HEK293T (cell line): ENCODE measurements at regions not wholly inside any gene's neighbourhood (a gene's known extent, or its start where the extent isn't known, plus 50 kb on each side); places are given as distances from the start of the nearest gene placed in this dataset.

Source experiments
- CTCF ChIA-PET: fragments of 350-600 bp; formaldehyde crosslinking; extraction: SDS; loops from one replicate; lab custom pipeline; 2021; ENCODE audit warnings: antibody characterized with exemption, inconsistent platforms; lab: Yijun Ruan, JAX
- POLR2A ChIA-PET: fragments of 350-600 bp; formaldehyde crosslinking; extraction: SDS; loops from one replicate; lab custom pipeline; 2020; ENCODE audit warnings: antibody characterized with exemption, inconsistent platforms; lab: Yijun Ruan, JAX
- DNase-seq: peaks from one replicate; pipeline ENCODE4 v3.0.0; 2012; ENCODE audit warnings: mixed read lengths; ENCODE audit errors: extremely low spot score
- ARNT ChIP-seq: fragments of 450-650 bp; IDR thresholded peaks from 2 replicates; pipeline ENCODE4 v1.6.1; 2017; ENCODE audit warnings: mild to moderate bottlenecking
- BHLHE40 ChIP-seq: fragments of 450-650 bp; IDR thresholded peaks from 2 replicates; pipeline ENCODE4 v1.6.1; 2016; ENCODE audit warnings: mild to moderate bottlenecking, moderate library complexity, borderline replicate concordance
- CTBP1 ChIP-seq: fragments of 450-650 bp; IDR thresholded peaks from 2 replicates; pipeline ENCODE4 v1.6.1; 2016; ENCODE audit warnings: borderline replicate concordance
- ELF4 ChIP-seq: fragments of 450-650 bp; IDR thresholded peaks from 2 replicates; pipeline ENCODE4 v1.6.1; 2017; ENCODE audit warnings: antibody characterized with exemption
- FOXA1 ChIP-seq: fragments of 450-650 bp; IDR thresholded peaks from 2 replicates; pipeline ENCODE4 v1.6.1; 2016; ENCODE audit warnings: mild to moderate bottlenecking
- FOXK2 ChIP-seq: fragments of 450-650 bp; IDR thresholded peaks from 2 replicates; pipeline ENCODE4 v1.6.1; 2016; ENCODE audit warnings: mild to moderate bottlenecking
- FOXM1 ChIP-seq: fragments of 450-650 bp; IDR thresholded peaks from 2 replicates; pipeline ENCODE4 v1.6.1; 2017; ENCODE audit warnings: mild to moderate bottlenecking, borderline replicate concordance
- HDGF ChIP-seq: fragments of 450-650 bp; IDR thresholded peaks from 2 replicates; pipeline ENCODE4 v1.6.1; 2017; ENCODE audit warnings: antibody characterized with exemption, borderline replicate concordance
- L3MBTL2 ChIP-seq: fragments of 450-650 bp; conservative IDR thresholded peaks from 2 replicates; pipeline ENCODE4 v1.6.1; 2016; ENCODE audit warnings: mild to moderate bottlenecking
- LEF1 ChIP-seq: fragments of 450-650 bp; IDR thresholded peaks from 2 replicates; pipeline ENCODE4 v1.6.1; 2017; ENCODE audit warnings: mild to moderate bottlenecking, borderline replicate concordance
- NFRKB ChIP-seq: fragments of 450-650 bp; IDR thresholded peaks from 2 replicates; pipeline ENCODE4 v1.6.1; 2016; ENCODE audit warnings: mild to moderate bottlenecking, moderate library complexity
- PKNOX1 ChIP-seq: fragments of 450-650 bp; IDR thresholded peaks from 2 replicates; pipeline ENCODE4 v1.6.1; 2016
- SP1 ChIP-seq: fragments of 450-650 bp; IDR thresholded peaks from 2 replicates; pipeline ENCODE4 v1.6.1; 2017
- SUZ12 ChIP-seq: fragments of 450-650 bp; IDR thresholded peaks from 2 replicates; pipeline ENCODE4 v1.6.1; 2016; ENCODE audit warnings: mild to moderate bottlenecking
- TARDBP ChIP-seq: fragments of 450-650 bp; IDR thresholded peaks from 2 replicates; pipeline ENCODE4 v1.6.1; 2016
- ZNF384 ChIP-seq: fragments of 450-650 bp; IDR thresholded peaks from 2 replicates; pipeline ENCODE4 v1.6.1; 2016

GRCh38 chr16:52076801-52077201 is 470.1 kb downstream of the TOX3 start:
- ChIA-PET POLR2A (no interaction called here), CTCF (no interaction called here)
- DNase-seq, result no peak
- no peak for TF ChIP-seq LEF1
- TF ChIP-seq ZNF384, result no peak
- TF ChIP-seq CTBP1, result no peak
- TF ChIP-seq TARDBP, result no peak
- no peak for TF ChIP-seq HDGF
- TF ChIP-seq L3MBTL2, result no peak
- no peak for TF ChIP-seq SUZ12
- TF ChIP-seq ARNT, result no peak
- TF ChIP-seq FOXM1, result no peak

- ChIA-PET POLR2A (no interaction called here), CTCF (no interaction called here)
- TF ChIP-seq ZNF384, result no peak
- no peak for TF ChIP-seq ELF4
- TF ChIP-seq FOXM1, result no peak
- no peak for TF ChIP-seq NFRKB
- no peak for TF ChIP-seq FOXA1
- TF ChIP-seq CTBP1, result no peak
- no peak for TF ChIP-seq SP1
- TF ChIP-seq LEF1, result no peak
- TF ChIP-seq SUZ12, result no peak
- no peak for TF ChIP-seq TARDBP
- no peak for TF ChIP-seq L3MBTL2
- no peak for TF ChIP-seq PKNOX1
- TF ChIP-seq BHLHE40, result no peak
- no peak for TF ChIP-seq HDGF
- TF ChIP-seq ARNT, result no peak
- TF ChIP-seq FOXK2, result no peak
- DNase-seq, result no peak
These were observed 470.6 kb downstream of the TOX3 start for GRCh38 chr16:52076332-52076731.

- DNase-seq, result no peak
- CTCF ChIA-PET, result no interaction called here
- POLR2A ChIA-PET, result no interaction called here
- TF ChIP-seq NFRKB (no peak), PKNOX1 (no peak), LEF1 (no peak), FOXM1 (no peak), FOXA1 (no peak), SUZ12 (no peak), BHLHE40 (no peak), ZNF384 (no peak), ELF4 (no peak)
These were observed 472.8 kb downstream of the TOX3 start for GRCh38 chr16:52074133-52074532.

GRCh38 chr16:52073024-52073423 is 473.9 kb downstream of the TOX3 start:
- no peak for DNase-seq
- ChIA-PET POLR2A (no interaction called here), CTCF (no interaction called here)
- TF ChIP-seq LEF1, result no peak
- TF ChIP-seq FOXA1, result no peak
- no peak for TF ChIP-seq L3MBTL2
- no peak for TF ChIP-seq TARDBP
- no peak for TF ChIP-seq SUZ12
- no peak for TF ChIP-seq BHLHE40
- no peak for TF ChIP-seq CTBP1
- TF ChIP-seq PKNOX1, result no peak
- no peak for TF ChIP-seq HDGF
- no peak for TF ChIP-seq FOXK2
- TF ChIP-seq ZNF384, result no peak
- TF ChIP-seq NFRKB, result no peak
- TF ChIP-seq FOXM1, result no peak
- TF ChIP-seq ELF4, result no peak
- no peak for TF ChIP-seq SP1
- no peak for TF ChIP-seq ARNT

- TF ChIP-seq NFRKB, result no peak
- no peak for TF ChIP-seq LEF1
- no peak for TF ChIP-seq FOXK2
- no peak for TF ChIP-seq BHLHE40
- TF ChIP-seq TARDBP, result no peak
- TF ChIP-seq FOXM1, result no peak
- no peak for TF ChIP-seq FOXA1
- TF ChIP-seq L3MBTL2, result no peak
- TF ChIP-seq SP1, result no peak
- TF ChIP-seq PKNOX1, result no peak
- no peak for TF ChIP-seq ZNF384
- TF ChIP-seq ELF4, result no peak
- no peak for TF ChIP-seq HDGF
- no peak for TF ChIP-seq ARNT
- POLR2A ChIA-PET, result no interaction called here
- DNase-seq, result no peak
- CTCF ChIA-PET, result interaction anchor here (0.7 kb wide), 1 partner anchor 842 kb away, joined by 3 read pairs; no protein-coding TSS in a partner anchor
These were observed 475.8 kb downstream of the TOX3 start for GRCh38 chr16:52071101-52071500.

GRCh38 chr16:52070341-52071057 is 476.4 kb downstream of the TOX3 start:
- ChIA-PET CTCF (interaction anchor here (0.6 to 2.4 kb wide), 5 partner anchors 13 to 952 kb away, joined by 3 to 17 read pairs (median 4); no protein-coding TSS in a partner anchor), POLR2A (no interaction called here)
- no peak for TF ChIP-seq FOXM1
- no peak for TF ChIP-seq TARDBP
- no peak for TF ChIP-seq PKNOX1
- no peak for TF ChIP-seq ZNF384
- no peak for TF ChIP-seq FOXK2
- TF ChIP-seq LEF1, result no peak
- TF ChIP-seq ELF4, result no peak
- TF ChIP-seq HDGF, result no peak
- TF ChIP-seq FOXA1, result no peak
- TF ChIP-seq ARNT, result no peak
- no peak for TF ChIP-seq SUZ12
- TF ChIP-seq SP1, result no peak
- no peak for TF ChIP-seq CTBP1
- TF ChIP-seq NFRKB, result no peak
- no peak for DNase-seq
